ENCODE measurements at regions not wholly inside any gene's neighbourhood (a gene's known extent, or its start where the extent isn't known, plus 50 kb on each side); places are given as distances from the start of the nearest gene placed in this dataset.
"Not testable (repeated sequence)": the region's sequence is repeated elsewhere in the genome, so short reads cannot be mapped to it uniquely, and the experiment has no call there.

GRCh38 chr3:55264919-55265318 lies 222.2 kb downstream of the WNT5A start:
- TF ChIP-seq POLR2A (IDR thresholded peaks at IDR 0.05; ENCODE audit: low read depth, low read length), result no peak
- DNase-seq (ENCODE audit: insufficient read length, low spot score), result no peak
- no peak for FAIRE-seq

GRCh38 chr3:55252921-55253320 lies 234.2 kb downstream of the WNT5A start:
- no peak for TF ChIP-seq POLR2A (IDR thresholded peaks at IDR 0.05; ENCODE audit: low read depth, low read length)
- DNase-seq (ENCODE audit: insufficient read length, low spot score) (no peak), FAIRE-seq (no peak)

- FAIRE-seq; DNase-seq (ENCODE audit: insufficient read length, low spot score): not testable (repeated sequence)
Measured at GRCh38 chr3:55249156-55249555, 237.9 kb downstream of the WNT5A start.

GRCh38 chr3:55247666-55248065 lies 239.4 kb downstream of the WNT5A start:
- FAIRE-seq (no peak), DNase-seq (ENCODE audit: insufficient read length, low spot score) (no peak)
- TF ChIP-seq POLR2A (IDR thresholded peaks at IDR 0.05; ENCODE audit: low read depth, low read length), result no peak

- TF ChIP-seq POLR2A (IDR thresholded peaks at IDR 0.05; ENCODE audit: low read depth, low read length), result no peak
- no peak for FAIRE-seq
- no peak for DNase-seq (ENCODE audit: insufficient read length, low spot score)
Measured at GRCh38 chr3:55246033-55246432, 241.1 kb downstream of the WNT5A start.

GRCh38 chr3:55245351-55245750 lies 241.8 kb downstream of the WNT5A start:
- no peak for TF ChIP-seq POLR2A (IDR thresholded peaks at IDR 0.05; ENCODE audit: low read depth, low read length)
- DNase-seq (ENCODE audit: insufficient read length, low spot score), result no peak
- FAIRE-seq, result no peak

- TF ChIP-seq POLR2A (IDR thresholded peaks at IDR 0.05; ENCODE audit: low read depth, low read length), result no peak
- FAIRE-seq (no peak), DNase-seq (ENCODE audit: insufficient read length, low spot score) (no peak)
Measured at GRCh38 chr3:55244247-55244646, 242.9 kb downstream of the WNT5A start.

- DNase-seq (ENCODE audit: insufficient read length, low spot score) (no peak), FAIRE-seq (no peak)
- no peak for TF ChIP-seq POLR2A (IDR thresholded peaks at IDR 0.05; ENCODE audit: low read depth, low read length)
Measured at GRCh38 chr3:55243678-55244077, 243.4 kb downstream of the WNT5A start.

GRCh38 chr3:55242921-55243320 lies 244.2 kb downstream of the WNT5A start:
- FAIRE-seq (no peak), DNase-seq (ENCODE audit: insufficient read length, low spot score) (no peak)
- TF ChIP-seq POLR2A (IDR thresholded peaks at IDR 0.05; ENCODE audit: low read depth, low read length), result no peak

GRCh38 chr3:55241098-55241497 lies 246.0 kb downstream of the WNT5A start:
- DNase-seq (ENCODE audit: insufficient read length, low spot score), result no peak
- no peak for FAIRE-seq
- TF ChIP-seq POLR2A (IDR thresholded peaks at IDR 0.05; ENCODE audit: low read depth, low read length), result no peak

GRCh38 chr3:55235416-55235815 lies 251.7 kb downstream of the WNT5A start:
- no peak for TF ChIP-seq POLR2A (IDR thresholded peaks at IDR 0.05; ENCODE audit: low read depth, low read length)
- FAIRE-seq (no peak), DNase-seq (ENCODE audit: insufficient read length, low spot score) (no peak)

- FAIRE-seq, result no peak
- DNase-seq (ENCODE audit: insufficient read length, low spot score), result no peak
- no peak for TF ChIP-seq POLR2A (IDR thresholded peaks at IDR 0.05; ENCODE audit: low read depth, low read length)
Measured at GRCh38 chr3:55226696-55227095, 260.4 kb downstream of the WNT5A start.

GRCh38 chr3:55218577-55218976 lies 268.5 kb downstream of the WNT5A start:
- DNase-seq (ENCODE audit: insufficient read length, low spot score), result no peak
- no peak for FAIRE-seq
- TF ChIP-seq POLR2A (IDR thresholded peaks at IDR 0.05; ENCODE audit: low read depth, low read length), result no peak

- DNase-seq (ENCODE audit: insufficient read length, low spot score) (no peak), FAIRE-seq (no peak)
- TF ChIP-seq POLR2A (IDR thresholded peaks at IDR 0.05; ENCODE audit: low read depth, low read length), result no peak
Measured at GRCh38 chr3:55207744-55208143, 279.4 kb downstream of the WNT5A start.

- no peak for DNase-seq (ENCODE audit: insufficient read length, low spot score)
Measured at GRCh38 chr3:55205990-55206389, 278.1 kb upstream of the LRTM1 start.

GRCh38 chr3:55204417-55204816 lies 276.6 kb upstream of the LRTM1 start:
- TF ChIP-seq POLR2A (IDR thresholded peaks at IDR 0.05; ENCODE audit: low read depth, low read length), result no peak
- DNase-seq (ENCODE audit: insufficient read length, low spot score) (no peak), FAIRE-seq (no peak)

More at GRCh38 chr3:55205990-55206389, 278.1 kb upstream of the LRTM1 start:
- no peak for TF ChIP-seq POLR2A (IDR thresholded peaks at IDR 0.05; ENCODE audit: low read depth, low read length)
- FAIRE-seq, result no peak
